WTC11 (cell line): ENCODE measurements at regions not wholly inside any gene's neighbourhood (a gene's known extent, or its start where the extent isn't known, plus 50 kb on each side); places are given as distances from the start of the nearest gene placed in this dataset.

Source experiments
- ATAC-seq: fragments of 200-7000 bp; cut with Tn5 transposase; 2 replicates; pipeline ENCODE4 v1.10.0; 2021; ENCODE audit warnings: mild to moderate bottlenecking, moderate library complexity
- CTCF ChIA-PET: fragments of 300-600 bp; sonication (Branson Sonifier 250); formaldehyde crosslinking; loops from one replicate; lab custom pipeline; 2021; ENCODE audit warnings: antibody characterized with exemption; lab: Charles Lee
- POLR2A ChIA-PET: fragments of 350-600 bp; sonication (Branson Sonifier 250); formaldehyde crosslinking; loops from one replicate; lab custom pipeline; 2021; ENCODE audit warnings: antibody characterized with exemption; lab: Charles Lee
- DNase-seq: peaks from one replicate; pipeline ENCODE4 v3.0.0; 2021; ENCODE audit warnings: low spot score
- H3K27ac Mint-ChIP-seq: 2 replicates; pipeline ENCODE4 v1.8.0; 2021; ENCODE audit warnings: mixed read lengths
- H3K27me3 Mint-ChIP-seq: 2 replicates; pipeline ENCODE4 v1.8.0; 2021; ENCODE audit warnings: low read depth, mild to moderate bottlenecking, moderate library complexity, mixed read lengths
- H3K36me3 Mint-ChIP-seq: 2 replicates; pipeline ENCODE4 v1.8.0; 2021; ENCODE audit warnings: mixed read lengths
- H3K4me1 Mint-ChIP-seq: 2 replicates; pipeline ENCODE4 v1.8.0; 2022; ENCODE audit warnings: mixed read lengths
- H3K4me3 Mint-ChIP-seq: 2 replicates; pipeline ENCODE4 v1.8.0; 2021; ENCODE audit warnings: mild to moderate bottlenecking, moderate library complexity, mixed read lengths
- H3K9me3 Mint-ChIP-seq: 2 replicates; pipeline ENCODE4 v1.8.0; 2021; ENCODE audit warnings: mixed read lengths
- CBFB ChIP-seq: sonication (generic); formaldehyde crosslinking; IDR thresholded peaks from 2 replicates; pipeline ENCODE4 v1.8.1; 2022; ENCODE audit warnings: mild to moderate bottlenecking, low read depth, missing genetic modification reagents
- CREB1 ChIP-seq: sonication (generic); formaldehyde crosslinking; IDR thresholded peaks from 2 replicates; pipeline ENCODE4 v1.8.0; 2023; ENCODE audit warnings: mild to moderate bottlenecking, missing genetic modification reagents
- ELF4 ChIP-seq: sonication (generic); formaldehyde crosslinking; IDR thresholded peaks from 2 replicates; pipeline ENCODE4 v1.8.1; 2022; ENCODE audit warnings: low read depth, mild to moderate bottlenecking, moderate library complexity, missing genetic modification reagents
- EMX1 ChIP-seq: fragments of 250-450 bp; sonication (Bioruptor Pico); IDR thresholded peaks from 2 replicates; pipeline ENCODE4 v1.8.0; 2021; ENCODE audit warnings: mild to moderate bottlenecking
- ESRRA ChIP-seq: sonication (generic); formaldehyde crosslinking; IDR thresholded peaks from 2 replicates; pipeline ENCODE4 v1.8.1; 2022; ENCODE audit warnings: mild to moderate bottlenecking, missing genetic modification reagents, borderline replicate concordance
- ETV6 ChIP-seq: sonication (generic); formaldehyde crosslinking; IDR thresholded peaks from 2 replicates; pipeline ENCODE4 v1.8.1; 2022; ENCODE audit warnings: mild to moderate bottlenecking, missing genetic modification reagents
- FOXJ3 ChIP-seq: sonication (generic); formaldehyde crosslinking; IDR thresholded peaks from 2 replicates; pipeline ENCODE4 v1.9.0; 2021; ENCODE audit warnings: missing genetic modification reagents, mild to moderate bottlenecking, borderline replicate concordance
- FOXP1 ChIP-seq: sonication (generic); formaldehyde crosslinking; IDR thresholded peaks from 2 replicates; pipeline ENCODE4 v1.8.0; 2022; ENCODE audit warnings: missing genetic modification reagents, mild to moderate bottlenecking, moderate library complexity, borderline replicate concordance
- GRHL2 ChIP-seq: fragments of 250-450 bp; sonication (Bioruptor Pico); IDR thresholded peaks from 2 replicates; pipeline ENCODE4 v1.8.0; 2022; ENCODE audit warnings: mild to moderate bottlenecking, moderate library complexity; ENCODE audit not compliant: insufficient replicate concordance, severe bottlenecking
- GTF2I ChIP-seq: fragments of 250-450 bp; sonication (Bioruptor Pico); conservative IDR thresholded peaks from 2 replicates; pipeline ENCODE4 v1.4.0; 2021; ENCODE audit warnings: mild to moderate bottlenecking
- HMGA2 ChIP-seq: fragments of 250-450 bp; sonication (Bioruptor Pico); IDR thresholded peaks from 2 replicates; pipeline ENCODE4 v1.4.0; 2021; ENCODE audit warnings: mild to moderate bottlenecking, moderate library complexity
- IRF2 ChIP-seq: sonication (generic); formaldehyde crosslinking; IDR thresholded peaks from 2 replicates; pipeline ENCODE4 v1.8.0; 2022; ENCODE audit warnings: low read depth, missing genetic modification reagents, borderline replicate concordance
- MAX ChIP-seq: sonication (generic); formaldehyde crosslinking; IDR thresholded peaks from 2 replicates; pipeline ENCODE4 v1.8.0; 2022; ENCODE audit warnings: mild to moderate bottlenecking, missing genetic modification reagents
- MXD4 ChIP-seq: fragments of 250-450 bp; sonication (Bioruptor Pico); IDR thresholded peaks from 2 replicates; pipeline ENCODE4 v1.8.0; 2021; ENCODE audit warnings: mild to moderate bottlenecking, moderate library complexity, borderline replicate concordance
- NFE2L1 ChIP-seq: sonication (generic); formaldehyde crosslinking; IDR thresholded peaks from 2 replicates; pipeline ENCODE4 v1.8.1; 2023; ENCODE audit warnings: missing genetic modification reagents
- PREB ChIP-seq: sonication (generic); formaldehyde crosslinking; IDR thresholded peaks from 2 replicates; pipeline ENCODE4 v1.8.1; 2022; ENCODE audit warnings: mild to moderate bottlenecking, missing genetic modification reagents, moderate library complexity, borderline replicate concordance
- PRRX2 ChIP-seq: fragments of 250-450 bp; sonication (Bioruptor Pico); IDR thresholded peaks from 2 replicates; pipeline ENCODE4 v1.8.0; 2021; ENCODE audit warnings: mild to moderate bottlenecking
- USF1 ChIP-seq: sonication (generic); formaldehyde crosslinking; IDR thresholded peaks from 2 replicates; pipeline ENCODE4 v1.8.0; 2022; ENCODE audit warnings: mild to moderate bottlenecking, missing genetic modification reagents
- ZNF232 ChIP-seq: sonication (generic); formaldehyde crosslinking; IDR thresholded peaks from 2 replicates; pipeline ENCODE4 v1.8.0; 2022; ENCODE audit warnings: mild to moderate bottlenecking, missing genetic modification reagents
- ZNF281 ChIP-seq: sonication (generic); formaldehyde crosslinking; IDR thresholded peaks from 2 replicates; pipeline ENCODE4 v1.8.0; 2023; ENCODE audit warnings: mild to moderate bottlenecking, missing genetic modification reagents
- ZNF317 ChIP-seq: sonication (generic); formaldehyde crosslinking; IDR thresholded peaks from 2 replicates; pipeline ENCODE4 v1.8.1; 2023; ENCODE audit warnings: low read depth, mild to moderate bottlenecking, moderate library complexity, missing genetic modification reagents, borderline replicate concordance
- ZNF423 ChIP-seq: fragments of 250-450 bp; sonication (Bioruptor Pico); IDR thresholded peaks from 2 replicates; pipeline ENCODE4 v2.1.2; 2022; ENCODE audit warnings: mild to moderate bottlenecking, moderate library complexity
- ZNF532 ChIP-seq: fragments of 250-450 bp; sonication (Bioruptor Pico); IDR thresholded peaks from 2 replicates; pipeline ENCODE4 v1.9.0; 2021; ENCODE audit warnings: mild to moderate bottlenecking, borderline replicate concordance

- TF ChIP-seq PREB (CRISPR knock-in tag) (no peak), CREB1 (no peak), ZNF532 (CRISPR knock-in tag) (no peak), NFE2L1 (CRISPR knock-in tag) (no peak), GTF2I (no peak), USF1 (CRISPR knock-in tag) (no peak), ZNF423 (no peak), FOXJ3 (CRISPR knock-in tag) (no peak), ZNF317 (CRISPR knock-in tag) (no peak)
Observed at GRCh38 chr13:31413516-31413915, 213.7 kb downstream of the B3GLCT start (continued).

GRCh38 chr13:31416066-31416465, 216.3 kb downstream of the B3GLCT start:
- TF ChIP-seq ZNF232 (no peak), ETV6 (CRISPR knock-in tag) (no peak), ZNF281 (CRISPR knock-in tag) (no peak), PRRX2 (CRISPR knock-in tag) (no peak), CBFB (CRISPR knock-in tag) (no peak), PREB (CRISPR knock-in tag) (no peak), MXD4 (CRISPR knock-in tag) (no peak), IRF2 (no peak), ESRRA (CRISPR knock-in tag) (no peak), GRHL2 (CRISPR knock-in tag) (no peak), FOXP1 (CRISPR knock-in tag) (no peak), MAX (CRISPR knock-in tag) (no peak), ELF4 (CRISPR knock-in tag) (no peak), EMX1 (CRISPR knock-in tag) (no peak), HMGA2 (CRISPR knock-in tag) (no peak)
- H3K36me3 Mint-ChIP-seq: no peaks in the 10 kb centered on the region
- ChIA-PET CTCF (no interaction called here), POLR2A (no interaction called here)
- no peak overlapping the region for H3K27ac Mint-ChIP-seq
- no peaks in the 10 kb centered on the region for H3K27me3 Mint-ChIP-seq
- no peaks in the 10 kb centered on the region for H3K9me3 Mint-ChIP-seq
- DNase-seq (no peak), ATAC-seq (no peak)
- H3K4me1 Mint-ChIP-seq: no peaks in the 10 kb centered on the region
- no peak overlapping the region for H3K4me3 Mint-ChIP-seq
